Fibroblast of upper back skin (primary cell): ENCODE measurements at regions not wholly inside any gene's neighbourhood (a gene's known extent, or its start where the extent isn't known, plus 50 kb on each side); places are given as distances from the start of the nearest gene placed in this dataset.
A peak's percentile ranks its signal among the peaks of the same experiment; 100 is the strongest.

Experiments used
- DNase-seq: peaks from one replicate; pipeline ENCODE4 v3.0.0-alpha.2; 2013

DNA sequence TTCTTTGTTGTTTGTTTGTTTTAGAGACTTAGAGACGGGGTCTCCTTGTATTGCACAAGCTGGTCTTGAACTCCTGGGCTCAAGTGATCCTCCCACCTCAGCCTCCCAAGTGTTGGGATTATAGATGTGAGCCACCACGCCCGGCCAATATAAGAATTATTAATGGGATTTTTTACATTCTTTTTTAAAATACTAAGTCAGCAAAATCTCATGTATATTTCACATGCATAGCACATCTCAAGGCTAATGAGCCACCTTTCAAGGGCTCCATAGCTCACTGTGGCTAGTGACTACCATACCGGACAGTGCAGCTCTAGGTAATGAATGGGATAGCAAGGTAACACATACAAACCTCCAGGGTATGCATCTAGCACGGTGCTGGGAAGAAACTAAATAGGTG lies 361.4 kb downstream of the SAMD5 start:
- DNase-seq, result no peak

- DNase-seq, result no peak
Observed at GRCh38 chr6:147870506-147871110, 362.1 kb downstream of the SAMD5 start.

GRCh38 chr6:147872002-147872401 lies 363.5 kb downstream of the SAMD5 start:
- no peak for DNase-seq

DNA sequence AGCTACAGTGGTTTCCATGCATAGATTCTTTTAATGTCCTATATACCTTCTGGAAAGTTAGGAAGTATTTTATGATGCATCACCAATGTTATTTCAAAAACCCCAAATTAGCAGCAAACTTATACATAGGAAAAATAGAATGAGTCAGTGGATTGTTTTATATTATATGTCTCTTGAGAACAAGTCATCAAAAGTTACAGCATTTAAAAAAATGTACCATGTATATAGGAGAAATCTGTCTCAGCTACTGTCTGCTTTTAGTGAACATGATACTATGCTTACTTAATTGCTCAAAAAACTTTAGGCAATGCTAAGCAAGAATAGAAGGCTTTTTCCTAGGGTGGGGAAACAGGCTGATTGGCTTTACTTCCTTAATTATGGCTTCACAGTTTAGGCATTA lies 365.3 kb downstream of the SAMD5 start:
- peak; percentile 53 for DNase-seq

DNA sequence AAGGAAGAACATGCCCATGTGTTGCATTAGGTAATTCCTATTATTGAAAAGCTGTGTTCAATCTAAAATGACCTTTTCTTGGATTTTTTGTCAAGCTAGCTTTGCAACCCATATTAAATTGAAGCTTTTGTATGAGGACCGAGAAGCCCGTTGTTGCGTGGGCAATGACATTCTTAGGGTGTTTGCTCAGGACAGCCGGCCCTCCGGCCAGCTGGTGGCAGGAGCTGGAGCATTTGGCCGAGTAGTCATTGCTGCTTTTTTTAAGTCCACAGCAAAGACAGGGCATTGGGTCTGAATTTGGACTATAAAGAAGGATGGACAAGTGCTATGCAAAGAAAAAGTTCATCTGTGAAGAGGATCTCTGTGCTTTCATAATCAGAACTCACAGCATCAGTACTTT lies 365.8 kb downstream of the SAMD5 start:
- DNase-seq, result no peak

- no peak for DNase-seq
Observed at GRCh38 chr6:147879031-147879580, 370.6 kb downstream of the SAMD5 start.

DNA sequence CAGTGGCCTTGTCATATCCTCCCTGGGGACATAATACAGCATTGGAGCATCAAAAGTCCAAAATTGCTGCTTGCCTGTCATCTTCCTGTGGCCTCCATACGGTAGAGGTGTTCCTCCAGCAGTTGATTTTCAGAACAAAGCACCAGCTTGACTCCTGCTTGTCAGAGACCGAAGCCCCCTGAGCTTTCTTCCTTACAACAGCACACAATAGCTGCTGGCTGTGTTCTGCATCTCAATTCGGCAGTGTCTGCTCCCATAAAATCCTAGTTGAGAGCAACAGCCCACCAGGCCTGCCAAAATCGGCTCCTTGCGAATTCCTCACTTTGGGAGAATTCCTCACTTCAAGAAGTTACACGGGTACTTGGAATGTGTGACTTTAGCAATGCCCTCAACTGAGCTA lies 372.9 kb downstream of the SAMD5 start:
- no peak for DNase-seq

DNA sequence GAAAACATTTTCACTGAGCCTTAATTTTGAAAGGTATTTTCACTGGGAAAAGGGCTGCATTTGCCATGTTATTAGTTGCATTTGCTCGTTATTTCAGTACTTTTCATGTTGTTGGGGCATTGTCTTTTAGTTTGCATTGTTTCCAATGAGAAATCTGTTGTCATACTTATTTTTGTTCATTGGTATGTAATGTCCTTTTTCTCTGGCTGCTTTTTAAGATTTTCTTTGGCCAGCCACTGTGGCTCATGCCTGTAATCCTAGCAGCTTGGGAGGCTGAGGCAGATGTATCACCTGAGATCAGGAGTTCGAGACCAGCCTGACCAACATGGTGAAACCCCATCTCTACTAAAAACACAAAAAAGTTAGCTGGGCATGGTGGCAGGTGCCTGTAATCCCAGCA lies 379.9 kb downstream of the SAMD5 start:
- DNase-seq, result no peak

DNA sequence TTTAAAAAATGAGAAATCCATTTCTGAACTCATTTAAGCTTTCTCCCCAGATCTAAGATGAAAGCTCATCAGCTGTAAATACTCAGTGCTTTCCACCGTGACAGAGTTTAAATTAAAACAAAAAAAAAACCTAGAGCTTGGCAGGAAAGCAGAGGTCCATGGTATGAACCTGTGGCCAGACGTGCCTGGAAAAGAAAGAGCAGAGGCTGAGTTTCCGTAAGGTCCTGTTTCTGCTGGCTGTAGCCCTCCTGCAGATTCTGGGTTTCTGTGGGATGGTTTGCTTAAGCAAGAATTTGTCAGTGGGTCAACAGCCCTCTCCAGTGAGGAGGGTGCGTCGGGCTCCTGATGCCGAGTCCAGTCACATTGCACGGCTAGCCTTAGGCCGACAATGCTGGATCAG lies 383.2 kb downstream of the SAMD5 start:
- DNase-seq, result no peak

GRCh38 chr6:147892476-147892875 lies 384.0 kb downstream of the SAMD5 start:
- no peak for DNase-seq

- no peak for DNase-seq
Observed at GRCh38 chr6:147895272-147895671, 386.8 kb downstream of the SAMD5 start.

- no peak for DNase-seq
Observed at GRCh38 chr6:147900247-147900830, 391.8 kb downstream of the SAMD5 start.

GRCh38 chr6:147903321-147903720 lies 394.8 kb downstream of the SAMD5 start:
- DNase-seq, result no peak

- DNase-seq, result no peak
Observed at GRCh38 chr6:147903931-147904330, 395.4 kb downstream of the SAMD5 start.

DNA sequence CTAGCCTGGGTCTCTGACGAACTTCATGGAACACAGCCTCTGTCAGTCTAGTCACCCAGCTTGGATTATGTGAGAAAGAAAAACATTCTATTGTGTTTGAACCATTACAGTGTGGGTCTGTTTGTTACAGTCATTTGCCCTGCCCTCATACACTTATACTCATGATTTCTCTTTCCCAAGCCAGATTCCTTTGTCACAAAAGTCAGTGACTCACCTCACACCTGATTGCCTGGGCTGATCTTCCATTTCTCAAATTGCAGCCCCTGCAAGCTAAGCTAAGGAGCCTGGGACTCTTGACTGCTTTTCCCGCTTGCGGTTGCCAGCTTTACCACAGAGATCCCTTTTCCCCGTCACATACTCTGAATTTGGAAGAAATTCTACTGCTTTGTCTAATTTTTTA lies 395.9 kb downstream of the SAMD5 start:
- no peak for DNase-seq

- peak; percentile 20 for DNase-seq
Observed at GRCh38 chr6:147905711-147906110, 397.2 kb downstream of the SAMD5 start.

DNA sequence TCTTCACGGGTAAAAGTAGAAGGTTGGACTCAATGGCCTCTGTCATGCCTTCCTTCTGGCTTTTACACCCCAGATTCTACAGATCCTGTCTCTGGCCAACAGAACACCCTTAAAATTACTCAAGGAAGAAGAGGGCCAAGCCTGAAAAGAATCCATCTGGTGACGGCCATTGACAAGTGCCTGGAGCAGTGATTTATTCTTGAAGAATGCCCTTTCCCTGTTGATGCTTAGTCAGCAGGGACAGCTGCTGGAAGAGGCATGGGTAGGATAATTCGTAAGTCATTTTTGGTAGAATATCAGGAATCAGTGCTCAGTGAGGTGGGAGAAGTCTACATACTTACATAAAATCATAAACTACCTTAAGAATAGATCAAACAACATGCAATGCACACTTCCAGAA lies 397.9 kb downstream of the SAMD5 start:
- DNase-seq, result peak; percentile 11

GRCh38 chr6:147909640-147910039 lies 401.1 kb downstream of the SAMD5 start:
- peak; percentile 14 for DNase-seq

- no peak for DNase-seq
Observed at GRCh38 chr6:147910281-147910680, 401.8 kb downstream of the SAMD5 start.

GRCh38 chr6:147911057-147911456 lies 402.6 kb downstream of the SAMD5 start:
- DNase-seq, result no peak

DNA sequence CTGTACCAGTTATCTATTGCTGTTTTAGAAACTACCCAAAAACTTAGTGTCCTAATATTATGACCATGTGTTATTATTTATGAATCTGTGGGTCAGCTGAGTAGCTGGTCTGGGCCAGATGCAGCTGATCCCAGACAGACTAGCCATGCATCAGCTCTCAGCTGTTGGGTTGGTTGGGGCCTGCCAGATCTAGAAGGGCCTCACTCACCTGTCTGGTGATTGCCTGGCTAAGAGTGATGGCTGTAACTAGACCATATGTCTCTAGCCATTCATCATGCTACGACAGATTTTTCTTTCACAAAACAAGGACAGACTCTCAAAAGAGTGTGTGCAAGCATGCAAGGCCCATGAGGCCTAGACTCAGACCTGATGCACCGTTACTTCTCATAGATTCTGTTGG lies 403.2 kb downstream of the SAMD5 start:
- DNase-seq, result no peak

- DNase-seq, result no peak
Observed at GRCh38 chr6:147922799-147923198, 414.3 kb downstream of the SAMD5 start.

DNA sequence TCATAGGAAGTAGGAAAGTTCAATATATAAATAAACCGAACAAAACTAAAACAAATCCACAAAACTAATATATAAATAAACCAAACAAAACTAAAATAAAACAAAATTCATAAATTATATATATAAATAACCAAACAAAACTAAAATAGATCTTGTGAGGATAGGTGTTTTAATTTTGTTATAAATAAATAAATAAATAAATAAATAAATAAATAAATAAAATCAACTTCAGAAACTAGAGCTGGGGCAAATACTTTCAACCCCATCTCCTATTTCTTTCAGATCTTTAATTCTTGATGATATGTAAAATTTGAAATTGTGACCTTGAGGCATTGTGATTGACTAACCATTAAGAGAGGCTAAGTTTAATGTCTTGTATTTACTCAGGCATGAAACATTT lies 416.1 kb downstream of the SAMD5 start:
- no peak for DNase-seq

DNA sequence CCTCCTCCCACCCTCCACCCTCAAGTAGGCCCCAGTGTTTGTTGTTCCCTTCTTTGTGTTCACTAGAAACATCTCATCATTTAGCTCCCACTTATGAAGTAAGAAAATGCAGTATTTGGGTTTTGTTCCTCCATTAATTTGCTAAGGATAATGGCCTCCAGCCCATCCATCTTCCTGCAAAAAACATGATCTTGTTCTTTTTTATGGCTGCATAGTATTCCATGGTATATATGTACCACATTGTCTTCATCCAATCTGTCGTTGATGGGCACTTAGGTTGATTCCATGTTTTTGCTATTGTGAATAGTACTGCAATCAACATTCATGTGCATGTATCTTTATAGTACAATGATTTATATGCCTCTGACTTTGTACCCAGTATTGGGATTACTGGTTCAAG lies 416.8 kb upstream of the SASH1 start:
- no peak for DNase-seq

- no peak for DNase-seq
Observed at GRCh38 chr6:147930745-147931144, 411.9 kb upstream of the SASH1 start.
